NB4 (cell line): ENCODE measurements at regions not wholly inside any gene's neighbourhood (a gene's known extent, or its start where the extent isn't known, plus 50 kb on each side); places are given as distances from the start of the nearest gene placed in this dataset.

Experiments
- CTCF ChIP-seq: IDR thresholded peaks from one replicate; pipeline ENCODE4 v1.5.1; 2012; ENCODE audit warnings: low read depth, low read length
- POLR2A ChIP-seq: IDR thresholded peaks from 2 replicates; pipeline ENCODE4 v1.6.1; 2011; ENCODE audit warnings: mild to moderate bottlenecking; ENCODE audit not compliant: insufficient read length; ENCODE audit errors: extremely low read depth

GRCh38 chr11:119505861-119506260 is 82.9 kb upstream of the THY1 start:
- no peak for TF ChIP-seq CTCF
- no peak for TF ChIP-seq POLR2A
